Inflammatory macrophage treated with lipopolysaccharide for 1 hour (primary cell): ENCODE measurements at regions not wholly inside any gene's neighbourhood (a gene's known extent, or its start where the extent isn't known, plus 50 kb on each side); places are given as distances from the start of the nearest gene placed in this dataset.

Source experiments
- DNase-seq, 2 donors: peaks; one replicate each; pipeline ENCODE4 v3.0.0-alpha.2; 2020 to 2022

GRCh38 chr5:61623401-61624069 lies 291.5 kb downstream of the ZSWIM6 start:
- peak in 1 of 2 donors; percentile 4 for DNase-seq

DNA sequence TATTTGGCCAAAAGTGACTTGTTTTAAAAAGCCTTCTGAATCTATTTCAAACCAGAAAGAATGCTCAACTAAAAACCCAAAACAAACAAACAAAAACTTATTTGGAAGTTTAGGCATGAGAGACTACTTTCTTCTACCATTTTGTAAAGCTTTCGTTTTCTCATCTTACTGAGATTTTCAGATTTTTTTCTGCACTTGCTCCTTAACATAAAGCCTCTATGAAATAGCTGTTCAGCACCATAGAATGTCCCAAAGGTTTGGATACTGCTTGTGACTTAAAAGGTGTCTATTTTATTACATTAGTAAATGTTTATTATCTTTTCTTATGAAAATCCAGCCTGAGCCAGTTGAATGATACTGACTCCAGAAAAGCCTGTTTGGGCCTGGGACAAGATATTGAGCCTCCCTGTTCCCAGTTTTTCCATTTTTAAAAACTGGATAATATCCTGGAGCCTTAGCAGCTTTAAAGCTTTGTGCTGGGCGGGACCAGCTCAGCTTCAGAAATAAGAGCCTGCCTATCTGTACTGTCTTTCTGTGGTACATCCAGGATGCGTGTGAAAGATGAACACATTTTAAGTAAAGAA lies 292.6 kb downstream of the ZSWIM6 start:
- DNase-seq = no peak

- DNase-seq = no peak
These were observed 293.1 kb downstream of the ZSWIM6 start for GRCh38 chr5:61625137-61625561.

DNA sequence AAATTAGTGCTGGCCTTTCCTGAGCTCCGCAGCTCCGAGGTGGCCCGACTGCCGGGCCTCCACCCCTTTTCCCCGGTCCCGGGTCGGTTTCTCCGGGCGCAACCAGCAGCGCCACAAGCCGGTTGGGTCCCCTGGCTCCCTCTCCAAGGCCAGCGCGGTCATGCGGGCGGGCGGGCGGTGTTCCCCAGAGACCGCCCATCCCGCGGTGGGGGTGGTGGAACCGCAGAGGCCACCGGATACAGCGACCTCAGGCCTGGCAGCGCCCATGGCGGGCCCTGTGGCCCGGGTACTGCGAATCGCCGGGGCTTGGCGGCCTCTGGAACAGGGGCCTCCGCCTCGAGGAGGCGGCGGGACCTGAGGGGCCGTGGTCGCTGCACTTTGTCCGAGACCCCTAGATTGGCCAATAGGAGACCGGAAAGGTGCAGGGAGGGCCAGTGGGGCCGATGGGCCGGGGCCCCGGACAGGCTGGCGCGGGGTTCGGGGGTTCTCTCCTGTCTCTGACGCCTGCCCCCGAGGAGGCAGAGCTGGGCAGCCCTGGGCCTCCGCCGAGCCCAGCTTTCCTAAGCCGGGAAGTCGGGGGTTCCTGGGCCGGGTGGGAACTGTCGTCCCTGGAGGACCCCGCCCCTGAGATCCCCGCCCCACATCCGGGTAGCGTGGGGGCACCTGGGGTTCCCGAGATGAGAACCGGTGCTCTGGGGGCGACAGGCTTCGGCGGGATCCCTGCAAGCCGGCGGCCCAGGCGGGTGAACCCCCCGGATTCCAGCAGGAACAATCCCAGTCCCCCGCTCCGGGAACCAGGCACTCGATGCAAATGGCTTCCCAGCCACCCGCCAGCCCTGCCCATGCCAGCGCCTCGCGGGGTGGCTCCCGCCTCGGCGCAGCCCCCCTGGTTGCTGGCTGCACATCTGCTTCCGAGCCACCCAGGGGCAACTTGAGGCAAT lies 293.9 kb downstream of the ZSWIM6 start:
- DNase-seq = peak; percentile 56 to 60

GRCh38 chr5:61626639-61627282 lies 294.7 kb downstream of the ZSWIM6 start:
- peak; percentile 79 to 91 for DNase-seq

DNA sequence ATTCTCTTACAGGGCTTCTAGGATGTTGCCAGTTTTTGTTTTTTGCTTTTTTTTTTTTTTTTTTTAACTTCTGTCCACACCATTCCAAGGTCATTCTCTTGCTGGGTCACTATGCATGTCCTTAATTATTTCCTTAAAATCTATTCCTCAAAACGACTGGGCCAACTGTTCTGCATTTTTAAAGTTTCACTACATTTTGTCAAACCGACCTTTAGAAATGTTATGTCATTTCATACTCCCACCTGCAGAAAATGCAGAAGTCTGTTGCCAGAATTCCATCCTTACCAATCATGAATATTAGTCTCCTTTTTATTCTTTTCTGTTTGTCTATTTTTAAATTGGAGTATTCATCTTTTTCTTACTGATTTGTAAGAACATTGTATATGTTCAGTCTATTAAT lies 295.5 kb downstream of the ZSWIM6 start:
- peak; percentile 16 to 40 for DNase-seq

GRCh38 chr5:61630908-61631307 lies 298.9 kb downstream of the ZSWIM6 start:
- DNase-seq = no peak

DNA sequence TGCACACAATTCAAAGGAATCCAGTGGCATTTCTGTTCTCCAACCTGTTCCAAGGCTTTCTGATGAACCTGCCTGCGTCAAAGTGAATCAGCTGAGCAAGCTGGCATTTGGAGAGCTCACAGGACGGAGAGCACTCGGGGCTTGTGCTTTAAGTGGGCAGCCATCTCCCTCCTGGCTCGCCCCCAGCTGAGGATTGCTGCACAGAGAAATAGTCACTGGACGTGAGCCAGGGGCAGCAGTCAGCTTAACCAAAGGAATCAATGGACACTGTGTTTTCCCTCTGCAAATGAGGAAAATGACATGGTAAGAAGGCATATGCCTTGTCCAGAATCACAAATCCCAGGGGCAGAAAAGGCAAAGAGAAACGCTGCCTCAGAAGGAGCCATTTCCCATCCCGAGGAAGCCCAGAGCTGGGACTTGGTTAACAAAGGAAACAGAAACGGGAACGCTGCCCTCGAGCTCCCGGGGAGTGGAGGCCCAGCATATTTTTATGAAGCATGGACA lies 299.4 kb downstream of the ZSWIM6 start:
- no peak for DNase-seq

GRCh38 chr5:61632064-61632463 lies 300.0 kb downstream of the ZSWIM6 start:
- no peak for DNase-seq

DNA sequence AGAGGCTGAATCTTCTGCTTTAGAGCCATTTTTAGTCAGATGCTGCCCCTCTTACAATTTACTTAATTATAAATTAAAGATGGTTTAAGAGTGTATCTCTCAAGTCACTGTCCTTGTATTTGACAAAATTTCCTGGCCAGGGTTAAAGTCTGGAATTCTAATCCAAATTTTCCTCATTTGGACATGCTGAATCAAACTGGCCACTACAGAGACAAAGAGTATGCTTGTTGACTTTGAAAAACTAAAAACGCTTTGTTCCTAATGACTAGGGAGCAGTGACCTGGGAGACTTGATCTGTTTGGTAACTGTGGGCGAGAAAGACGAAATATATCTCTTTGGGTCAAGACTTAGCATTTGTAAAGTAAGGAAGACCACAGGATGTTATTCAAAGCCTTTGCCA lies 303.2 kb downstream of the ZSWIM6 start:
- DNase-seq = no peak

DNA sequence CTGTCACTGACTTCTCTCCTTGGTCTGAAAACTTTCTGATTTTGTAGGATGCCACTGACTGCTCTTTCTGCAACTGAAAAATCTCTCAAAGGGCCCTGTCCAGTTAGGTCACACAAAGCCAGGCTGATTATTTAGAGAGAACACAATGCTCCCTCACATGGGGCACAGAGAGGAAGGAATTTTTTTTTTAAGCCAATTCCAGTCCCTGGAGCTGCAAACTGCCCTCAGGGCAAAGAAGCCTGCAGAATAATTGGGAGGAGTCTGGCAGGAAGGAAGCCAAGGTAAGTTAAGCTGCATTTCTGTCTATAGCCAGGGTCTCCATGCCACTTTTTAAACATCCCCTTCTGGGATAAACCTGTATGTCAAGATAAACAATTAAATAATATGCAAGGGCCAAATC lies 305.5 kb downstream of the ZSWIM6 start:
- DNase-seq = no peak

DNA sequence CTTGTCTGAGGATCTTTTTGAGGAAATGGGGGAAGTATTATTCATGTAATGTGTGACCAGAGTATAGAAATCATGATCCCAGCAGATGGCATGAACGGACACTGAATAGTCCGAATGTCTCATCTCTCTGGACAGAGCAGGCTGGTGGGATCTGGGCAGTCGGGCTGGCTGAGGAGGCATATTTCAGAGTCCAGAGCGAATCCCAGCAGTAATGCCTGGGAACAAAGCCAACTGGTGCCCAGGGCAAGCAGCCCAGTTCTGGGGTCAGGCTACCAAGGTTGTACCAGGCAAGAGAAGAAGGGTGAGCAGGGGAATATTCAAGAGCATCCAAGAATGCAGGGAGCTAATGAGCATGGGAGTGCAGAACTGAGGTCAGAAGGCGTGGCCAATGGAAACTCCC lies 306.4 kb downstream of the ZSWIM6 start:
- no peak for DNase-seq

DNA sequence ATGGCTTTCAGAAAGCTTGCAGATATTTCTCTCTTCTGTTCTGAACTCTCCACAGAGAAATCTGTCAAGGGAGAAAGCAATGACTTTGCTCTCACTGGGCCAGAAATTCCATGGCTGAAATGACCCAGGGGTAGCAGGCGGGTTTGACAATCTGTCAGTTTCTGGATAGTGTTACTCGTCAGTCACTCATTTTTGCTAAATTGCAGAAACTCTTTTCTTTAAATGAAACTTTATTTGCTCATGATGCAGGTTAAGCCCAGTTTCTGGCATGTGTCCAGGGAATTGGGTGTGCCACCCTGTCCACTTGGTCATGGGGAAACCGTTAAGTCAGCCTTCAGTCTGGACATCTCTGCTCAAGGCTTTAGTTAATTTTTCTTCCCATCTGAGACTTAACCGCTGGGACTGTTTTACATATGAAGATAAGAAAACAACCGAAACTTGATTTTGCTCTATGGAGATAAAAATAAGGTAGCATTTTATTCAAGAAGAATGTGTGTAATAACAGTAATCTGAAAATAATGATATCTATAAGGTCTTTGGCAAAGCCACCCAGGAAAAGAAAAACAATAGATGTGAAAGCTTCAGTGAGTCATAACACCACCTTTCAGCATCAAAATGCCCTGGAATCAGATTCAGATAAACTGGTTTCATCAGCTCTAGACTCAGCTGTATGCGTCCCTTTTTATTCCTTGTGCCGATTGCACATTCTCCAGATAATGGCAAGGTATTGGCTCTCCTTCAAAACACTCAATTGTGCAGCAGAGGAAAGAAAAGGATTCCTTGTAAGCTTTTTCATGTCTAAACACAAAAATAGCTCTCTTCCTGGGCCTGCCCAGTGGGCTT lies 308.3 kb downstream of the ZSWIM6 start:
- DNase-seq = no peak

- no peak for DNase-seq
These were observed 309.9 kb downstream of the ZSWIM6 start for GRCh38 chr5:61641748-61642565.

GRCh38 chr5:61647672-61648071 lies 315.6 kb downstream of the ZSWIM6 start:
- DNase-seq = peak; percentile 24 to 31

- no peak for DNase-seq
These were observed 317.2 kb downstream of the ZSWIM6 start for GRCh38 chr5:61649231-61649630.

DNA sequence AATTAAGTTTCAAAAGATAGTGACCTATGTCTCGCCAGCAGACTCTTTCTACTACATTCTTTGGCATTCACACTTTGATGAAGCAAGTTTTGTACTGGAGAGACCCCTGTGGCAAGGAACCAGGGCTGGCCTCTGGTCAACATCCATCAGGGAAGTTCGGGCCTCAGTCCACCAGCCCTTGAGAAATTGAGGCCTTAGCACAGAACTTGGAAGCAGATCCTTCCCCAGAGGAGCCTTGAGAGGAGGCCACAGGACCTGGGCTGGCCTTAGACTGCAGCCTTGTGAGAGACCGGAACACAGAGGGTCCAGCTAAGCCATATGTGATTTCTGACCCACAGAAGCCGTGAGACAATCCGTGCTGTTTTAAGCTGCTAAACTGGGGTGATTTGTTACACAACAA lies 317.9 kb downstream of the ZSWIM6 start:
- no peak for DNase-seq

GRCh38 chr5:61650661-61651060 lies 318.6 kb downstream of the ZSWIM6 start:
- DNase-seq = no peak

GRCh38 chr5:61651195-61651594 lies 319.1 kb downstream of the ZSWIM6 start:
- no peak for DNase-seq

DNA sequence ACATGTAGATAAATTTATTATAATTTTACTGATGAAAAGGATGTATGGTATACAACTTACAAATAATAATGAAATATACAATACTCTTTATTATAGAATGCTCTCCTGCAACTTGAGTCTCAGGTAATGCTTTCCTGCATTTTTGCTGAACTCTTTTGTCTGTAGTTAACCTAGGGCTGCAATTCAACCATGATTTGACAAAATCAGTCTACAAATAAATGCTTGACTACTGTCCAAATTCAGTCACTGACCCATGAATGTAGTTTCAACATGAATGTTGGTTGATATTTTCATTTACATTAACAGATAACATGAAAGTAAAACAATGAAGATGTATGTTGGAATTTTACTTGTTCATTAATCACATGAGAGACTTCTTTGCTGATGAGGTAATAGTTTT lies 320.9 kb downstream of the ZSWIM6 start:
- DNase-seq = no peak
